D721Med (cell line): ENCODE measurements at regions not wholly inside any gene's neighbourhood (a gene's known extent, or its start where the extent isn't known, plus 50 kb on each side); places are given as distances from the start of the nearest gene placed in this dataset.
A peak's percentile ranks its signal among the peaks of the same experiment; 100 is the strongest.

ENCODE experiments used
- DNase-seq: peaks from one replicate; pipeline ENCODE4 v3.0.0; 2011; ENCODE audit warnings: low spot score; ENCODE audit not compliant: insufficient read length
- FAIRE-seq: peaks from 2 replicates; lab custom pipeline; 2011; peaks lifted over from hg19 to GRCh38; lab: Jason Lieb, UNC
- CTCF ChIP-seq: IDR thresholded peaks from 2 replicates; pipeline ENCODE4 v1.5.1; 2012; ENCODE audit warnings: mild to moderate bottlenecking, control low read depth; ENCODE audit not compliant: insufficient read depth; ENCODE audit errors: missing control alignments

GRCh38 chr3:145055375-145056076, 1083.9 kb downstream of the DIPK2A start:
- TF ChIP-seq CTCF: no peak
- FAIRE-seq (no peak), DNase-seq (no peak)

- no peak for TF ChIP-seq CTCF
- no peak for FAIRE-seq
- no peak for DNase-seq
These were observed 1086.9 kb downstream of the DIPK2A start for GRCh38 chr3:145058483-145058882.

GRCh38 chr3:145063616-145064015, 1092.0 kb downstream of the DIPK2A start:
- no peak for FAIRE-seq
- no peak for TF ChIP-seq CTCF
- DNase-seq: no peak

GRCh38 chr3:145070795-145071194, 1090.2 kb downstream of the PLOD2 start:
- TF ChIP-seq CTCF: no peak
- no peak for DNase-seq
- FAIRE-seq: no peak

- no peak for TF ChIP-seq CTCF
- FAIRE-seq: no peak
- DNase-seq: no peak
These were observed 1081.5 kb downstream of the PLOD2 start for GRCh38 chr3:145079436-145079835.

- DNase-seq (no peak), FAIRE-seq (peak; percentile 86)
- peak; percentile 50 for TF ChIP-seq CTCF
These were observed 1073.9 kb downstream of the PLOD2 start for GRCh38 chr3:145087038-145087437.

- TF ChIP-seq CTCF: no peak
- FAIRE-seq: no peak
- DNase-seq: no peak
These were observed 1072.1 kb downstream of the PLOD2 start for GRCh38 chr3:145088917-145089316.
